Activated CD4-positive, alpha-beta T cell treated with anti-CD3 and anti-CD28 coated beads, Interleukin-2, amount 10 ng/mL, durations not matched to agents 7 days and 5 days (primary cell): ENCODE measurements at regions not wholly inside any gene's neighbourhood (a gene's known extent, or its start where the extent isn't known, plus 50 kb on each side); places are given as distances from the start of the nearest gene placed in this dataset.

Experiments used
- CTCF ChIA-PET: fragments of 350-600 bp; sonication (Branson Sonifier 250); formaldehyde crosslinking; loops from one replicate; lab custom pipeline; 2021; ENCODE audit warnings: antibody characterized with exemption; lab: Charles Lee
- POLR2A ChIA-PET: fragments of 350-600 bp; sonication (Branson Sonifier 250); formaldehyde crosslinking; loops from one replicate; lab custom pipeline; 2021; ENCODE audit warnings: antibody characterized with exemption; lab: Charles Lee
- DNase-seq: peaks from one replicate; pipeline ENCODE4 v3.0.0-alpha.2; 2020
- H3K27ac Mint-ChIP-seq: one replicate; pipeline ENCODE4 v1.8.0; 2021; ENCODE audit warnings: mild to moderate bottlenecking, moderate library complexity, mixed read lengths
- H3K27me3 Mint-ChIP-seq: one replicate; pipeline ENCODE4 v1.8.0; 2021; ENCODE audit warnings: mixed read lengths
- H3K36me3 Mint-ChIP-seq: one replicate; pipeline ENCODE4 v1.8.0; 2021; ENCODE audit warnings: low read depth, mixed read lengths
- H3K4me1 Mint-ChIP-seq: one replicate; pipeline ENCODE4 v1.8.0; 2021; ENCODE audit warnings: mixed read lengths
- H3K4me3 Mint-ChIP-seq: one replicate; pipeline ENCODE4 v1.8.0; 2021; ENCODE audit warnings: mild to moderate bottlenecking, moderate library complexity, mixed read lengths
- H3K9me3 Mint-ChIP-seq: one replicate; pipeline ENCODE4 v1.8.0; 2021; ENCODE audit warnings: mixed read lengths

GRCh38 chr3:174440253-174440701 lies 418.9 kb upstream of the NAALADL2 start:
- Mint-ChIP-seq H3K4me1 (peaks cover 10% of the 10 kb centered on the region), H3K36me3 (no peaks in the 10 kb centered on the region), H3K9me3 (no peaks in the 10 kb centered on the region), H3K4me3 (peak overlapping the region; percentile 66), H3K27me3 (peaks cover 33% of the 10 kb centered on the region), H3K27ac (no peak overlapping the region)
- ChIA-PET CTCF (no interaction called here), POLR2A (no interaction called here)
- DNase-seq, result no peak

- DNase-seq, result peak; percentile 56
- Mint-ChIP-seq H3K4me1 (peaks cover 10% of the 10 kb centered on the region), H3K4me3 (peak overlapping the region; percentile 78), H3K27me3 (peaks cover 30% of the 10 kb centered on the region), H3K27ac (no peak overlapping the region), H3K36me3 (no peaks in the 10 kb centered on the region), H3K9me3 (no peaks in the 10 kb centered on the region)
- POLR2A ChIA-PET, result no interaction called here
- CTCF ChIA-PET, result interaction anchor here (0.6 to 1.2 kb wide), 2 partner anchors 10 to 12 kb away, joined by 3 to 4 read pairs; no protein-coding TSS in a partner anchor
Measured at GRCh38 chr3:174440741-174441587, 418.2 kb upstream of the NAALADL2 start.

GRCh38 chr3:174441588-174442301 lies 417.4 kb upstream of the NAALADL2 start:
- CTCF ChIA-PET, result interaction anchor here (1.2 kb wide), 1 partner anchor 11 kb away, joined by 4 read pairs; no protein-coding TSS in a partner anchor

GRCh38 chr3:174442302-174442682 lies 416.8 kb upstream of the NAALADL2 start:
- no peaks in the 10 kb centered on the region for H3K36me3 Mint-ChIP-seq
- H3K9me3 Mint-ChIP-seq, result no peaks in the 10 kb centered on the region
- peaks cover 10% of the 10 kb centered on the region for H3K4me1 Mint-ChIP-seq
- POLR2A ChIA-PET, result no interaction called here
- DNase-seq, result no peak
- H3K4me3 Mint-ChIP-seq, result no peak overlapping the region
- H3K27me3 Mint-ChIP-seq, result peaks cover 22% of the 10 kb centered on the region
- CTCF ChIA-PET, result no interaction called here
- no peak overlapping the region for H3K27ac Mint-ChIP-seq

More at GRCh38 chr3:174441588-174442301, 417.4 kb upstream of the NAALADL2 start:
- Mint-ChIP-seq H3K9me3 (no peaks in the 10 kb centered on the region), H3K4me3 (peak overlapping the region; percentile 78), H3K27me3 (peaks cover 23% of the 10 kb centered on the region), H3K36me3 (no peaks in the 10 kb centered on the region), H3K27ac (no peak overlapping the region), H3K4me1 (peaks cover 10% of the 10 kb centered on the region)
- POLR2A ChIA-PET, result no interaction called here
- no peak for DNase-seq

GRCh38 chr3:174444391-174444790 lies 414.7 kb upstream of the NAALADL2 start:
- ChIA-PET POLR2A (no interaction called here), CTCF (no interaction called here)
- no peak overlapping the region for H3K27ac Mint-ChIP-seq
- H3K9me3 Mint-ChIP-seq, result no peaks in the 10 kb centered on the region
- no peak overlapping the region for H3K4me3 Mint-ChIP-seq
- no peak for DNase-seq
- peaks cover 15% of the 10 kb centered on the region for H3K27me3 Mint-ChIP-seq
- H3K36me3 Mint-ChIP-seq, result no peaks in the 10 kb centered on the region
- peaks cover 10% of the 10 kb centered on the region for H3K4me1 Mint-ChIP-seq

- CTCF ChIA-PET, result no interaction called here
- POLR2A ChIA-PET, result no interaction called here
- Mint-ChIP-seq H3K9me3 (peaks cover 9% of the 10 kb centered on the region), H3K27me3 (no peaks in the 10 kb centered on the region), H3K4me3 (no peak overlapping the region), H3K4me1 (no peaks in the 10 kb centered on the region), H3K36me3 (no peaks in the 10 kb centered on the region), H3K27ac (no peak overlapping the region)
- no peak for DNase-seq
Measured at GRCh38 chr3:174457758-174458157, 401.4 kb upstream of the NAALADL2 start.

- peaks cover 4% of the 10 kb centered on the region for H3K9me3 Mint-ChIP-seq
Measured at GRCh38 chr3:174460831-174461230, 398.3 kb upstream of the NAALADL2 start.

GRCh38 chr3:174462916-174463315 lies 396.2 kb upstream of the NAALADL2 start:
- Mint-ChIP-seq H3K27me3 (no peaks in the 10 kb centered on the region), H3K4me3 (no peak overlapping the region), H3K4me1 (no peaks in the 10 kb centered on the region), H3K27ac (no peak overlapping the region), H3K36me3 (no peaks in the 10 kb centered on the region), H3K9me3 (peaks cover under 1% of the 10 kb centered on the region)
- POLR2A ChIA-PET, result interaction anchor here (0.7 kb wide), 1 partner anchor 57 kb away, joined by 7 read pairs; no protein-coding TSS in a partner anchor
- no peak for DNase-seq
- CTCF ChIA-PET, result no interaction called here

More at GRCh38 chr3:174460831-174461230, 398.3 kb upstream of the NAALADL2 start:
- CTCF ChIA-PET, result interaction anchor here (0.6 kb wide), 1 partner anchor 294 kb away, joined by 3 read pairs; no protein-coding TSS in a partner anchor
- H3K27me3 Mint-ChIP-seq, result no peaks in the 10 kb centered on the region
- no peak overlapping the region for H3K27ac Mint-ChIP-seq
- H3K4me1 Mint-ChIP-seq, result no peaks in the 10 kb centered on the region
- POLR2A ChIA-PET, result no interaction called here
- no peaks in the 10 kb centered on the region for H3K36me3 Mint-ChIP-seq
- H3K4me3 Mint-ChIP-seq, result no peak overlapping the region
- DNase-seq, result no peak

- Mint-ChIP-seq H3K27ac (no peak overlapping the region), H3K27me3 (no peaks in the 10 kb centered on the region), H3K36me3 (no peaks in the 10 kb centered on the region), H3K9me3 (peaks cover 4% of the 10 kb centered on the region), H3K4me3 (no peak overlapping the region), H3K4me1 (no peaks in the 10 kb centered on the region)
- CTCF ChIA-PET, result no interaction called here
- POLR2A ChIA-PET, result no interaction called here
- DNase-seq, result no peak
Measured at GRCh38 chr3:174465177-174465576, 394.0 kb upstream of the NAALADL2 start.

GRCh38 chr3:174466471-174467054 lies 392.6 kb upstream of the NAALADL2 start:
- no peaks in the 10 kb centered on the region for H3K27me3 Mint-ChIP-seq
- CTCF ChIA-PET, result no interaction called here
- DNase-seq, result no peak
- no peak overlapping the region for H3K27ac Mint-ChIP-seq
- H3K4me3 Mint-ChIP-seq, result no peak overlapping the region
- no peaks in the 10 kb centered on the region for H3K36me3 Mint-ChIP-seq
- H3K4me1 Mint-ChIP-seq, result no peaks in the 10 kb centered on the region
- H3K9me3 Mint-ChIP-seq, result peaks cover 4% of the 10 kb centered on the region
- POLR2A ChIA-PET, result no interaction called here

GRCh38 chr3:174477491-174477890 lies 381.6 kb upstream of the NAALADL2 start:
- H3K4me3 Mint-ChIP-seq, result no peak overlapping the region
- H3K36me3 Mint-ChIP-seq, result no peaks in the 10 kb centered on the region
- DNase-seq, result no peak
- no peaks in the 10 kb centered on the region for H3K27me3 Mint-ChIP-seq
- no peaks in the 10 kb centered on the region for H3K9me3 Mint-ChIP-seq
- ChIA-PET CTCF (no interaction called here), POLR2A (no interaction called here)
- H3K27ac Mint-ChIP-seq, result no peak overlapping the region
- H3K4me1 Mint-ChIP-seq, result no peaks in the 10 kb centered on the region

- H3K9me3 Mint-ChIP-seq, result no peaks in the 10 kb centered on the region
- H3K4me3 Mint-ChIP-seq, result no peak overlapping the region
- DNase-seq, result no peak
- H3K36me3 Mint-ChIP-seq, result no peaks in the 10 kb centered on the region
- ChIA-PET CTCF (no interaction called here), POLR2A (no interaction called here)
- H3K27me3 Mint-ChIP-seq, result no peaks in the 10 kb centered on the region
- no peak overlapping the region for H3K27ac Mint-ChIP-seq
- no peaks in the 10 kb centered on the region for H3K4me1 Mint-ChIP-seq
Measured at GRCh38 chr3:174480767-174481166, 378.4 kb upstream of the NAALADL2 start.

- Mint-ChIP-seq H3K9me3 (no peaks in the 10 kb centered on the region), H3K27ac (no peak overlapping the region), H3K36me3 (no peaks in the 10 kb centered on the region), H3K4me3 (no peak overlapping the region), H3K4me1 (no peaks in the 10 kb centered on the region), H3K27me3 (no peaks in the 10 kb centered on the region)
- CTCF ChIA-PET, result no interaction called here
- POLR2A ChIA-PET, result no interaction called here
- DNase-seq, result no peak
Measured at GRCh38 chr3:174482541-174482940, 376.6 kb upstream of the NAALADL2 start.
